Adrenal gland (tissue), 9 donors: ENCODE measurements at regions not wholly inside any gene's neighbourhood (a gene's known extent, or its start where the extent isn't known, plus 50 kb on each side); places are given as distances from the start of the nearest gene placed in this dataset.

Experiments used
- DNase-seq, 7 donors: peaks; one replicate each; pipeline ENCODE4 v3.0.0-alpha.2; 2019 to 2020
- H3K27ac ChIP-seq, 5 donors: fragments of 200-600 bp; sonication (generic) in 4 of 5; 1 replicate in 3 of 5; 2 replicates in 2 of 5; pipeline versions ENCODE4 v1.5.1 to v1.8.0; 2016 to 2020; ENCODE audit warnings: mild to moderate bottlenecking in 1 of 5
- H3K27me3 ChIP-seq: fragments of 200-600 bp; 2 replicates; pipeline ENCODE4 v1.8.0; 2021
- H3K36me3 ChIP-seq, 2 donors: fragments of 200-600 bp; replicated peaks in 1 of 2; 1 replicate in 1 of 2; 2 replicates in 1 of 2; pipeline versions ENCODE4 v1.5.1 to v1.8.0; 2018 to 2022
- H3K4me1 ChIP-seq, 2 donors: fragments of 200-600 bp; replicated peaks in 1 of 2; 1 replicate in 1 of 2; 2 replicates in 1 of 2; pipeline versions ENCODE4 v1.5.1 to v1.8.0; 2018 to 2021
- H3K4me3 ChIP-seq, 4 donors: fragments of 200-600 bp; sonication (generic) in 3 of 4; one replicate each; pipeline ENCODE4 v1.5.1; 2016 to 2018
- H3K9me3 ChIP-seq, 3 donors: fragments of 200-600 bp; sonication (generic) in 1 of 3; replicated peaks in 1 of 3; 1 replicate in 2 of 3; 2 replicates in 1 of 3; pipeline versions ENCODE4 v1.5.1 to v1.8.0; 2016 to 2021
- CTCF ChIP-seq, 6 experiments: fragments of 450-650 bp in 4 of 6; fragments of 200-600 bp in 2 of 6; sonication (generic) in 1 of 6; IDR thresholded peaks; 1 replicate in 5 of 6; 2 replicates in 1 of 6; pipeline versions ENCODE4 v1.5.1 to v1.8.0; 2016 to 2021; ENCODE audit warnings: antibody characterized with exemption in 6 of 6, mild to moderate bottlenecking in 2 of 6, moderate library complexity in 1 of 6
- POLR2A ChIP-seq, 2 donors: fragments of 450-650 bp; IDR thresholded peaks; one replicate each; pipeline ENCODE4 v1.6.1; 2017; ENCODE audit warnings: antibody characterized with exemption in 2 of 2, mild to moderate bottlenecking in 2 of 2, moderate library complexity in 1 of 2
- WGBS, 4 donors: extraction: QIAGEN DNeasy Blood & Tissue Kit in 2 of 4; methylation state at CpG; one replicate each; pipeline versions ENCODE4 v1.1.5 to v1.1.7; 2013 to 2017; 5-methylcytosine and 5-hydroxymethylcytosine counted together
- intact Hi-C, 2 donors: fragments of 100-400 bp; cut with DNase I; formaldehyde crosslinking; loops; one replicate each; pipeline versions ENCODE4 v1.14.1 to v1.15.0; 2022 to 2023
- donor health status: healthy with polysubstance abuse.
- donor health status: Bipolar disorder and iron deficiency.
- donor health status: DM: yes; HTN: yes; CAD: no.
- donor health status: DM: no; HTN: no; CAD: no.
- donor health status: DM: no; HTN: no; CAD: no.

- intact Hi-C loops, result no loop called here
- WGBS, 4 donors, result 56 to 63% (median 60%) methylated on average over 2 of the region's 2 CpGs
- TF ChIP-seq POLR2A (IDR thresholded peaks at IDR 0.05) (no peak), CTCF (IDR thresholded peaks at IDR 0.05) (no peak)
- Histone ChIP-seq H3K4me1 (no peaks in the 10 kb centered on the region), H3K36me3 (no peaks in the 10 kb centered on the region), H3K27ac (no peak overlapping the region), H3K4me3 (no peak overlapping the region), H3K9me3 (no peaks in the 10 kb centered on the region), H3K27me3 (no peaks in the 10 kb centered on the region)
- no peak for DNase-seq
Measured at GRCh38 chr15:98387866-98388265, 260.5 kb upstream of the IGF1R start.

GRCh38 chr15:98390946-98391530 lies 257.3 kb upstream of the IGF1R start:
- H3K4me1 ChIP-seq, result no peaks in the 10 kb centered on the region
- WGBS, 4 donors, result 84 to 85% (median 84%) methylated on average over 7 of the region's 7 CpGs

GRCh38 chr15:98391568-98391967 lies 256.8 kb upstream of the IGF1R start:
- Histone ChIP-seq H3K9me3 (no peaks in the 10 kb centered on the region), H3K4me3 (no peak overlapping the region), H3K27me3 (no peaks in the 10 kb centered on the region), H3K4me1 (no peaks in the 10 kb centered on the region), H3K27ac (no peak overlapping the region), H3K36me3 (no peaks in the 10 kb centered on the region)
- DNase-seq, result no peak
- intact Hi-C loops, result no loop called here
- WGBS, 4 donors, result 63 to 75% (median 68%) methylated on average over 7 of the region's 7 CpGs
- TF ChIP-seq POLR2A (IDR thresholded peaks at IDR 0.05) (no peak), CTCF (IDR thresholded peaks at IDR 0.05) (no peak)

More at GRCh38 chr15:98390946-98391530, 257.3 kb upstream of the IGF1R start:
- Histone ChIP-seq H3K4me3 (no peak overlapping the region), H3K27ac (no peak overlapping the region), H3K36me3 (no peaks in the 10 kb centered on the region), H3K27me3 (no peaks in the 10 kb centered on the region), H3K9me3 (no peaks in the 10 kb centered on the region)
- no peak for DNase-seq
- intact Hi-C loops, result no loop called here
- TF ChIP-seq CTCF (IDR thresholded peaks at IDR 0.05), result no peak
- no peak for TF ChIP-seq POLR2A (IDR thresholded peaks at IDR 0.05)

- no peaks in the 10 kb centered on the region for H3K4me1 ChIP-seq
- DNase-seq, result no peak
- 68 to 73% (median 70%) methylated on average over 9 of the region's 9 CpGs for WGBS, 4 donors
- TF ChIP-seq POLR2A (IDR thresholded peaks at IDR 0.05) (no peak), CTCF (IDR thresholded peaks at IDR 0.05) (no peak)
- H3K27ac ChIP-seq, result no peak overlapping the region
- intact Hi-C loops, result no loop called here
- H3K4me3 ChIP-seq, result no peak overlapping the region
- no peaks in the 10 kb centered on the region for H3K9me3 ChIP-seq
- H3K36me3 ChIP-seq, result no peaks in the 10 kb centered on the region
- no peaks in the 10 kb centered on the region for H3K27me3 ChIP-seq
Measured at GRCh38 chr15:98393471-98393870, 254.9 kb upstream of the IGF1R start.
